ENCODE measurements at regions not wholly inside any gene's neighbourhood (a gene's known extent, or its start where the extent isn't known, plus 50 kb on each side); places are given as distances from the start of the nearest gene placed in this dataset.

GRCh38 chr1:112262316-112262715, 133.7 kb upstream of the CTTNBP2NL start:
- no peak for FAIRE-seq
- no peak for DNase-seq (ENCODE audit: insufficient read length, low spot score)

- no peak for FAIRE-seq
- DNase-seq (ENCODE audit: insufficient read length, low spot score): no peak
Observed at GRCh38 chr1:112263042-112263441, 133.0 kb upstream of the CTTNBP2NL start.

- FAIRE-seq (no peak), DNase-seq (ENCODE audit: insufficient read length, low spot score) (no peak)
Observed at GRCh38 chr1:112263453-112263852, 132.6 kb upstream of the CTTNBP2NL start.

- DNase-seq (ENCODE audit: insufficient read length, low spot score) (no peak), FAIRE-seq (no peak)
Observed at GRCh38 chr1:112264010-112264409, 132.0 kb upstream of the CTTNBP2NL start.

GRCh38 chr1:112264553-112264952, 131.5 kb upstream of the CTTNBP2NL start:
- no peak for FAIRE-seq

GRCh38 chr1:112265931-112266330, 130.1 kb upstream of the CTTNBP2NL start:
- DNase-seq (ENCODE audit: insufficient read length, low spot score): no peak
- no peak for FAIRE-seq

More at GRCh38 chr1:112264553-112264952, 131.5 kb upstream of the CTTNBP2NL start:
- DNase-seq (ENCODE audit: insufficient read length, low spot score): no peak

GRCh38 chr1:112267206-112267605, 128.8 kb upstream of the CTTNBP2NL start:
- FAIRE-seq (no peak), DNase-seq (ENCODE audit: insufficient read length, low spot score) (no peak)

GRCh38 chr1:112267929-112268328, 128.1 kb upstream of the CTTNBP2NL start:
- DNase-seq (ENCODE audit: insufficient read length, low spot score) (no peak), FAIRE-seq (no peak)

GRCh38 chr1:112268408-112268807, 127.6 kb upstream of the CTTNBP2NL start:
- no peak for DNase-seq (ENCODE audit: insufficient read length, low spot score)
- no peak for FAIRE-seq

- FAIRE-seq (no peak), DNase-seq (ENCODE audit: insufficient read length, low spot score) (no peak)
Observed at GRCh38 chr1:112271270-112271669, 124.7 kb upstream of the CTTNBP2NL start.

- DNase-seq (ENCODE audit: insufficient read length, low spot score): no peak
- FAIRE-seq: no peak
Observed at GRCh38 chr1:112272101-112272772, 123.8 kb upstream of the CTTNBP2NL start.

- DNase-seq (ENCODE audit: insufficient read length, low spot score): no peak
- FAIRE-seq: no peak
Observed at GRCh38 chr1:112284796-112285195, 111.2 kb upstream of the CTTNBP2NL start.

GRCh38 chr1:112285316-112285715, 110.7 kb upstream of the CTTNBP2NL start:
- DNase-seq (ENCODE audit: insufficient read length, low spot score) (no peak), FAIRE-seq (no peak)

GRCh38 chr1:112285746-112286145, 110.3 kb upstream of the CTTNBP2NL start:
- no peak for DNase-seq (ENCODE audit: insufficient read length, low spot score)
- FAIRE-seq: no peak

- no peak for DNase-seq (ENCODE audit: insufficient read length, low spot score)
- no peak for FAIRE-seq
Observed at GRCh38 chr1:112296908-112297307, 99.1 kb upstream of the CTTNBP2NL start.

GRCh38 chr1:112297536-112297935, 98.5 kb upstream of the CTTNBP2NL start:
- DNase-seq (ENCODE audit: insufficient read length, low spot score) (no peak), FAIRE-seq (no peak)

GRCh38 chr1:112298558-112298957, 97.5 kb upstream of the CTTNBP2NL start:
- no peak for FAIRE-seq
- peak; percentile 20 for DNase-seq (ENCODE audit: insufficient read length, low spot score)

GRCh38 chr1:112304126-112304525, 91.9 kb upstream of the CTTNBP2NL start:
- no peak for FAIRE-seq

GRCh38 chr1:112304612-112305011, 91.4 kb upstream of the CTTNBP2NL start:
- FAIRE-seq (no peak), DNase-seq (ENCODE audit: insufficient read length, low spot score) (no peak)

More at GRCh38 chr1:112304126-112304525, 91.9 kb upstream of the CTTNBP2NL start:
- no peak for DNase-seq (ENCODE audit: insufficient read length, low spot score)

GRCh38 chr1:112307930-112308591, 88.0 kb upstream of the CTTNBP2NL start:
- FAIRE-seq: no peak
- DNase-seq (ENCODE audit: insufficient read length, low spot score): no peak

GRCh38 chr1:112308716-112309115, 87.3 kb upstream of the CTTNBP2NL start:
- FAIRE-seq (no peak), DNase-seq (ENCODE audit: insufficient read length, low spot score) (no peak)

- FAIRE-seq: no peak
- DNase-seq (ENCODE audit: insufficient read length, low spot score): no peak
Observed at GRCh38 chr1:112309499-112309898, 86.5 kb upstream of the CTTNBP2NL start.
